Peyer's patch (tissue), 4 donors: ENCODE measurements at regions not wholly inside any gene's neighbourhood (a gene's known extent, or its start where the extent isn't known, plus 50 kb on each side); places are given as distances from the start of the nearest gene placed in this dataset.

Experiments used
- POLR2A ChIP-seq, 2 donors: fragments of 450-650 bp; IDR thresholded peaks; one replicate each; pipeline ENCODE4 v1.5.1; 2017; ENCODE audit warnings: antibody characterized with exemption in 2 of 2, mild to moderate bottlenecking in 2 of 2, moderate library complexity in 2 of 2
- TF ChIP-seq, protein P1 (sequence below), 6 experiments: fragments of 450-650 bp in 4 of 6; fragments of 200-600 bp in 2 of 6; sonication (generic) in 1 of 6; IDR thresholded peaks; one replicate each; pipeline ENCODE4 v1.5.1; 2017 to 2019; ENCODE audit warnings: antibody characterized with exemption in 6 of 6, mild to moderate bottlenecking in 3 of 6, moderate library complexity in 1 of 6

DNA sequence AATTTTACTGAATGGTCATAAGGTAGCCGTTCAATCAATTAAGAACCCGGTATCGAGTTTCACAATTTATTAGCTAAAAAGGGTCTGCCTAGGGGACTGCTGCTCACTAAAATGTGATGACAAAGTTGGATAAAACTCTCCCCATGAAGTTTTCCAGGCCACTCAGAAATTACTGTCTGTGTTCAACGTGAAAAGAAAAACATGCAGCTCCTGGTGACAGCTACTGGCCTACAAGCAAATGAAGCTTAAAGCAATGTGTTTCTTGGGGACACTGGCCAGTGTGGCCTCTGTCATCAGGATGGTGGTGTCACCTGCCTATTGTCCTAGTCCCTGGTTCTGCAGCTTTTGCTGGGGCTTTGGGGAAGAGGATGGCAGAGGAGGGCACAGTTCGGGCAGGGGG, 222.6 kb downstream of the WDR11 start:
- TF ChIP-seq, protein P1, sequence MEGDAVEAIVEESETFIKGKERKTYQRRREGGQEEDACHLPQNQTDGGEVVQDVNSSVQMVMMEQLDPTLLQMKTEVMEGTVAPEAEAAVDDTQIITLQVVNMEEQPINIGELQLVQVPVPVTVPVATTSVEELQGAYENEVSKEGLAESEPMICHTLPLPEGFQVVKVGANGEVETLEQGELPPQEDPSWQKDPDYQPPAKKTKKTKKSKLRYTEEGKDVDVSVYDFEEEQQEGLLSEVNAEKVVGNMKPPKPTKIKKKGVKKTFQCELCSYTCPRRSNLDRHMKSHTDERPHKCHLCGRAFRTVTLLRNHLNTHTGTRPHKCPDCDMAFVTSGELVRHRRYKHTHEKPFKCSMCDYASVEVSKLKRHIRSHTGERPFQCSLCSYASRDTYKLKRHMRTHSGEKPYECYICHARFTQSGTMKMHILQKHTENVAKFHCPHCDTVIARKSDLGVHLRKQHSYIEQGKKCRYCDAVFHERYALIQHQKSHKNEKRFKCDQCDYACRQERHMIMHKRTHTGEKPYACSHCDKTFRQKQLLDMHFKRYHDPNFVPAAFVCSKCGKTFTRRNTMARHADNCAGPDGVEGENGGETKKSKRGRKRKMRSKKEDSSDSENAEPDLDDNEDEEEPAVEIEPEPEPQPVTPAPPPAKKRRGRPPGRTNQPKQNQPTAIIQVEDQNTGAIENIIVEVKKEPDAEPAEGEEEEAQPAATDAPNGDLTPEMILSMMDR (IDR thresholded peaks at IDR 0.05), result no peak
- no peak for TF ChIP-seq POLR2A (IDR thresholded peaks at IDR 0.05)
